ENCODE measurements at regions not wholly inside any gene's neighbourhood (a gene's known extent, or its start where the extent isn't known, plus 50 kb on each side); places are given as distances from the start of the nearest gene placed in this dataset.

DNA sequence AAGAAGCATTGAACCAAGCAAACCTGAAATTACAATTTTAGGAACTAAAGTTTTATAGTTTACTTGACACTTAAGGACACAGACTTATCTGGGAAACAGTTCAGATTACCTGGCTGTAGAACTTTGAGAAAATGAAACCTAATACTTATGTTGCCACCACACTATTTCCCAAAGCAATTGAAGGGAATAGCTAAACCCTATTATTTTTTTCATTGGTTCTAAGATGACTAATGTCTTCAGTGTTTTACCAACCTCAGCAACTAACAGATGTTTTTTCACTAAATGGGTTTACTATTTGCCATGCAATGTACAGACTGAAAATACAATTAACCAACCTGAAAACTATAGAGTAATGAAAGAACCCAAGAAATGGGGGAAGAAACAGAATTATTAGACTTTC is 689.6 kb downstream of the SORCS1 start:
- no peak overlapping the region for H4K5ac ChIP-seq (ENCODE audit: low read depth, low read length)
- H3K4me1 ChIP-seq (ENCODE audit: control insufficient read depth, insufficient read depth, low read length) = no peaks in the 10 kb centered on the region
- no peaks in the 10 kb centered on the region for H3K9me3 ChIP-seq (ENCODE audit: control insufficient read depth, insufficient read depth, low read length)
- no TSS peak for BruUV-seq (replicated peaks)
- H3K56ac ChIP-seq (ENCODE audit: extremely low read depth, insufficient read depth, low read length) = no peak overlapping the region
- H3K18ac ChIP-seq (ENCODE audit: low read depth, low read length) = no peak overlapping the region
- H4K20me1 ChIP-seq (ENCODE audit: insufficient read depth, low read length) = no peaks in the 10 kb centered on the region
- POLR2A ChIA-PET (ENCODE audit: unreplicated experiment) = no interaction called here
- H3K4me2 ChIP-seq (ENCODE audit: low read depth, low read length) = no peak overlapping the region
- H3K4ac ChIP-seq (ENCODE audit: low read depth, low read length) = no peak overlapping the region
- TF ChIP-seq RCOR1 (IDR thresholded peaks at IDR 0.05; ENCODE audit: insufficient replicate concordance, low read length) = no peak
- no peak for TF ChIP-seq POLR2A (IDR thresholded peaks at IDR 0.05; ENCODE audit: low read depth, low read length)
- no peak for TF ChIP-seq RFX5 (IDR thresholded peaks at IDR 0.05; ENCODE audit: low read depth, low read length)
- TF ChIP-seq, protein P1, sequence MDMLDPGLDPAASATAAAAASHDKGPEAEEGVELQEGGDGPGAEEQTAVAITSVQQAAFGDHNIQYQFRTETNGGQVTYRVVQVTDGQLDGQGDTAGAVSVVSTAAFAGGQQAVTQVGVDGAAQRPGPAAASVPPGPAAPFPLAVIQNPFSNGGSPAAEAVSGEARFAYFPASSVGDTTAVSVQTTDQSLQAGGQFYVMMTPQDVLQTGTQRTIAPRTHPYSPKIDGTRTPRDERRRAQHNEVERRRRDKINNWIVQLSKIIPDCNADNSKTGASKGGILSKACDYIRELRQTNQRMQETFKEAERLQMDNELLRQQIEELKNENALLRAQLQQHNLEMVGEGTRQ (IDR thresholded peaks at IDR 0.05; ENCODE audit: low read depth, low read length) = no peak
- no peak for TF ChIP-seq MAFK (IDR thresholded peaks at IDR 0.05; ENCODE audit: low read depth, low read length)
- no peak for TF ChIP-seq NFE2L2 (IDR thresholded peaks at IDR 0.05; ENCODE audit: low read depth, low read length)
- no peak for TF ChIP-seq RAD21 (IDR thresholded peaks at IDR 0.05; ENCODE audit: low read length)
- TF ChIP-seq CHD1 (IDR thresholded peaks at IDR 0.05; ENCODE audit: low read depth, low read length) = no peak
- TF ChIP-seq, protein P2, sequence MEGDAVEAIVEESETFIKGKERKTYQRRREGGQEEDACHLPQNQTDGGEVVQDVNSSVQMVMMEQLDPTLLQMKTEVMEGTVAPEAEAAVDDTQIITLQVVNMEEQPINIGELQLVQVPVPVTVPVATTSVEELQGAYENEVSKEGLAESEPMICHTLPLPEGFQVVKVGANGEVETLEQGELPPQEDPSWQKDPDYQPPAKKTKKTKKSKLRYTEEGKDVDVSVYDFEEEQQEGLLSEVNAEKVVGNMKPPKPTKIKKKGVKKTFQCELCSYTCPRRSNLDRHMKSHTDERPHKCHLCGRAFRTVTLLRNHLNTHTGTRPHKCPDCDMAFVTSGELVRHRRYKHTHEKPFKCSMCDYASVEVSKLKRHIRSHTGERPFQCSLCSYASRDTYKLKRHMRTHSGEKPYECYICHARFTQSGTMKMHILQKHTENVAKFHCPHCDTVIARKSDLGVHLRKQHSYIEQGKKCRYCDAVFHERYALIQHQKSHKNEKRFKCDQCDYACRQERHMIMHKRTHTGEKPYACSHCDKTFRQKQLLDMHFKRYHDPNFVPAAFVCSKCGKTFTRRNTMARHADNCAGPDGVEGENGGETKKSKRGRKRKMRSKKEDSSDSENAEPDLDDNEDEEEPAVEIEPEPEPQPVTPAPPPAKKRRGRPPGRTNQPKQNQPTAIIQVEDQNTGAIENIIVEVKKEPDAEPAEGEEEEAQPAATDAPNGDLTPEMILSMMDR (conservative IDR thresholded peaks at IDR 0.05; ENCODE audit: low read depth, low read length) = no peak
- no peak for TF ChIP-seq BHLHE40 (IDR thresholded peaks at IDR 0.05; ENCODE audit: low read depth, low read length)
- TF ChIP-seq, protein P3, sequence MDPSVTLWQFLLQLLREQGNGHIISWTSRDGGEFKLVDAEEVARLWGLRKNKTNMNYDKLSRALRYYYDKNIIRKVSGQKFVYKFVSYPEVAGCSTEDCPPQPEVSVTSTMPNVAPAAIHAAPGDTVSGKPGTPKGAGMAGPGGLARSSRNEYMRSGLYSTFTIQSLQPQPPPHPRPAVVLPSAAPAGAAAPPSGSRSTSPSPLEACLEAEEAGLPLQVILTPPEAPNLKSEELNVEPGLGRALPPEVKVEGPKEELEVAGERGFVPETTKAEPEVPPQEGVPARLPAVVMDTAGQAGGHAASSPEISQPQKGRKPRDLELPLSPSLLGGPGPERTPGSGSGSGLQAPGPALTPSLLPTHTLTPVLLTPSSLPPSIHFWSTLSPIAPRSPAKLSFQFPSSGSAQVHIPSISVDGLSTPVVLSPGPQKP (IDR thresholded peaks at IDR 0.05; ENCODE audit: borderline replicate concordance, low read depth, low read length) = no peak
- TF ChIP-seq MXI1 (IDR thresholded peaks at IDR 0.05; ENCODE audit: borderline replicate concordance, low read depth, low read length) = no peak
- no peak for TF ChIP-seq FOS (IDR thresholded peaks at IDR 0.05; ENCODE audit: low read depth, low read length)
- no peak for TF ChIP-seq MAZ (IDR thresholded peaks at IDR 0.05; ENCODE audit: borderline replicate concordance, low read depth, low read length)
- no peak for TF ChIP-seq SMC3 (IDR thresholded peaks at IDR 0.05; ENCODE audit: low read depth, low read length)
- no peak for TF ChIP-seq CEBPB (IDR thresholded peaks at IDR 0.05; ENCODE audit: low read depth, low read length)
- H2AK5ac ChIP-seq (ENCODE audit: low read depth, low read length) = no peak overlapping the region
- no peak overlapping the region for H3K9ac ChIP-seq (ENCODE audit: low read depth, low read length)
- no peak overlapping the region for H4K91ac ChIP-seq (ENCODE audit: insufficient read depth, low read depth, low read length)
- no peak overlapping the region for H4K8ac ChIP-seq (ENCODE audit: low read depth in 2 of 2, low read length in 2 of 2)
- no peak overlapping the region for H3K14ac ChIP-seq (replicated peaks; ENCODE audit: low read depth, low read length)
- H2AFZ ChIP-seq (replicated peaks; ENCODE audit: low read length, poor library complexity) = no peak overlapping the region
- no peak overlapping the region for H2BK120ac ChIP-seq (ENCODE audit: low read depth, low read length)
- DNase-seq (peak; percentile 26), ATAC-seq (ENCODE audit: low read depth) (no peak)
- H2BK15ac ChIP-seq (ENCODE audit: low read depth, low read length) = no peak overlapping the region
- intact Hi-C loops (cut with micrococcal nuclease) = no loop called here
- no peaks in the 10 kb centered on the region for H3K36me3 ChIP-seq (ENCODE audit: control insufficient read depth, insufficient read depth, low read length)
- in situ Hi-C loops (cut with MboI; ENCODE audit: low sequenced_read_pairs) = no loop called here
- H2BK20ac ChIP-seq (ENCODE audit: low read depth, low read length) = no peak overlapping the region
- H3K9me1 ChIP-seq (ENCODE audit: insufficient read depth, low read length) = no peaks in the 10 kb centered on the region
- no peak overlapping the region for H3K4me3 ChIP-seq (ENCODE audit: insufficient read depth, low read depth, low read length)
- H2AK9ac ChIP-seq (replicated peaks; ENCODE audit: low read depth, low read length, poor library complexity) = no peak overlapping the region
- no peak overlapping the region for H2BK5ac ChIP-seq (ENCODE audit: low read depth, low read length, poor library complexity, severe bottlenecking)
- H3K27me3 ChIP-seq (ENCODE audit: control insufficient read depth, insufficient read depth, low read length) = no peaks in the 10 kb centered on the region
- dilution Hi-C loops (cut with HindIII; ENCODE audit: low sequenced_read_pairs, unreplicated experiment) = no loop called here
- no peak overlapping the region for H3K23ac ChIP-seq (ENCODE audit: low read depth, low read length)
- CTCF ChIA-PET = no interaction called here
- H3K79me1 ChIP-seq (ENCODE audit: low read depth in 1 of 2, low read length in 2 of 2) = no peaks in the 10 kb centered on the region
- H3K27ac ChIP-seq (ENCODE audit: insufficient read depth, low read length) = no peak overlapping the region
